DMS 273 (cell line): ENCODE measurements at regions not wholly inside any gene's neighbourhood (a gene's known extent, or its start where the extent isn't known, plus 50 kb on each side); places are given as distances from the start of the nearest gene placed in this dataset.
"Not testable (repeated sequence)": the region's sequence is repeated elsewhere in the genome, so short reads cannot be mapped to it uniquely, and the experiment has no call there.

Source experiments
- DNase-seq: peaks from one replicate; lab custom pipeline; 2025; ENCODE audit not compliant: unreplicated experiment; lab: John Stamatoyannopoulos, UW

DNA sequence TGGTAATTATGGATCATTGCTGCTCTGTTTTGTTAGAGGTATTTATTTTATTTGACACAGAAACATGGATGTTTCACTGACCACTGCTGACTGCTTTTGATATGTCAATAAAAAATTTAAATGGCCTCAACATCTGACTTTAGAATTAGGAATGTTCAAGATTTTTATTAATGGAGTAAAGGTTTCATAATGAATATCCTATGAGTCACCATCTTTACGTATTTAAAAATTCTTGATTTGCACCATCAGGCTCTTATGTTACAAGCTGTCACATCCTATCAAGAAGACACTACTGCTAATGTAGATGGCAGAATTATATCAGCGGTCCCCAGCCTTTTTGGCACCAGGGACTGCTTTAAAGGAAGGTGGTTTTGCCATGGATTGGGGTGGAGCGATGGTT, 578.7 kb upstream of the NRP1 start:
- DNase-seq = no peak

DNA sequence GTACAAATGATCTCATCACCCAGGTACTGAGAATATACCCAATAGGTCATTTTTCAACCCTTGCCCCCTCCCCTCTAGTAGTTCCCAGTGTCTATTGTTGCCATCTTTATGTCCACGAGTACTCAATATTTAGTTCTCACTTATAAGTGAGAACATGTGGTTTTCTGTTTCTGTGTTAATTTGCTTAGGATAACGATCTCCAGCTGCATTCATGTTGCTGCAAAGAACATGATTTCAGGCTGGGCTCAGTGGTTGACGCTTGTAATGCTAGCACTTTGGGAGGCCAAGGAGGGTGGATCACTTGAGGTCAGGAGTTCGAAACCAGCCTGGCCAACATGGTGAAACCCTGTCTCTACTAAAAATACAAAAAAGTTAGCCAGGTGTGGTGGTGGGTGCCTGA, 575.0 kb upstream of the NRP1 start:
- not testable (repeated sequence) for DNase-seq

DNA sequence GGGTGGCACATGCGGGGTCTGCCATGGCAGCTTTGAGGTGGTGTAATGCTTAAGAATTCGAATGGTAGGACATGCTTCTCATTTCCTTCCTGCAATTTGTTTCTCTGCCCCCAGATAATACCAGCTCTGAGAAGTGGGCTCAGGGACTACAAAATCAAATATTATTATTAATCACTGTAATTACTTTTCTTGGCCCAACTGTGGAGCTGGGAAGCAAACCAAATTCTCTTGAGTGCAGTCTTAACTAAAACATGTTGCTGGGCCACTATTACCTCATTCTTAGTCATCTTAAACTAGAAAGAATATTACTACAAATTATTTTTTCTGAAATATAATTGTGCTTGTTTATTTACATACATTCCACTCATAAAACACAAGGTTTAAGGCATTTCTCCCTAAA, 566.7 kb upstream of the NRP1 start:
- no peak for DNase-seq

DNA sequence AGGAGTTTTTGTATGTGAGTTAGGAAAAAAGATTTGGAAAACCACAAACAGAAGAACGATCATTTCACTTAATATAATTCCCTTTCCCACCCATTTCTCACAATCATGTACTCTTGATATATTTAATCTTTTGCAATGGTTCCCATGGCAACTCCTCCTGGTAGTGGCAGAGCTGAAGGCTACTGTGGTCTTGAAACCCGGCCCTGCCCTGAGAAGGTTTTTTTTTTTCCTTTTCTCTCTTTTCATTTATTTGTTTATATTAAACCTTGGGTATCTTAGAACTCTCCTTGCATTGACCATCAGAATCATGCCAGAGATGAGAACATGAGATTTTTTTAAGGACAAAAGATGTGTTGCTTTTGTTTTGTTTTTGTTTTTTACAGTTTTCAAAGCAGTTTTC, 566.1 kb upstream of the NRP1 start:
- DNase-seq = no peak

DNA sequence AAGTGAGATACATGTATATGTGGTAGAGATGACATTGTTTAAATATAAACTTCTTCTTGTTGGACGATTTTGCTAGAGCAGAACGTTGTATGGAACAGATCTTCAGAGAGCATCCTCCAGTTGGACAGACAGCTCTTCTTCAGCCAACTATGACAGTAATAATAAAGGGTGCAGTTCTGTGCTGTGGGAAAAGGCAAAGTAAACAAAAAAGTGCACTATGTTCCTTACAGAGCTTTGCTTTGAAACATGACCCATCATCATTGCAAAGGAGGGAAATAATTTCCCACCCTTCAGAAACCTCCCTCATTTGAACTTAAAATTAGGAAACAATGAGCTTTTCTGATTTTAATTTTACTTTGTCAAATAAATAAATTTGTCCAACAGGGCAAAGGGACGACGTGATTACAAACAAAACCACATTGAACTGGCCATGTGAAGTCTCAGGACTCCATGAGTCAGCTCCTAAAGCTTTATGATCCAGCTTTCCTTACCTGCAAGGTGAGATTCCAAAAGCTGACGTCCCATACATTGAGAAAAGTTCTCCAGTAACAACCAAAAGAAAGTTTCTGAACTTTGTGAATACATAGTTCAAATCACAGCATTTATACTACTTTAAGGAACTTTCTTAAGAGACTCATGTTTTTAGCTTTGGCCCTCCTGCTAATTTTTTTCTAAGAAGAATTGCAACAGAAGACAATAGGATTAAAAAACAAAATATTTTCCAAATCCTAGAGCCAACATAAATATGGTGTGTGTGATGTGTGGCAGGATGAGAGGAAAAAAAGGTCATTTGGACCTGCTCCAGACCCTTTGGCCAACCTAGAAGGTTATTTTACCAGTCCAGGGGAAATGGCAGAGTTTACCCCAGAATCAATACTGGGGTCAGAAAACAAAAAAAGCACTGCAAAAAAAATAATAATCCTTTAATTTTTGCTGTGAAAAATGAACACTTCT, 565.4 kb upstream of the NRP1 start:
- DNase-seq = no peak

DNA sequence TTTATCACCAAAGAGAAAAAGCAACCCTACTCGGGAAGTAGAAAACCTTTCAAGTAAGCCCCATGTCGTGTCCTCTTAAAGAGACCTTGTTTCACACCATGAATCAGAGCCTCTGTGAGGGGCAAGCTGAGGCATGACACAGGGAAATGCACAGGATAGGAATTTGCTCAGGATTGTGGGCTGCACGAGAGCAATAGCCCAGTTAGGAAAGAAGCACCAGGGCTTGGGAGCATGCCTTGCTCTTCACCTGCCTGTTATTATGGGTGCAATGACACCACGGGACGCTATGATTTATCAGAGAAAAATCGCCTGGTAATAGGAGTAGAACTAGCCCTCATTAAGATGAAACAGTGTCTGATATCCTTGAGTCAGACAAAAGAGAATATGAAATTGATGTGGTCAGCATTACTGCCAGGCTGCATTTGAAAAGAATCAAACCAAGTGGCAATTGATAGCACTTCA, 562.9 kb upstream of the NRP1 start:
- no peak for DNase-seq

DNA sequence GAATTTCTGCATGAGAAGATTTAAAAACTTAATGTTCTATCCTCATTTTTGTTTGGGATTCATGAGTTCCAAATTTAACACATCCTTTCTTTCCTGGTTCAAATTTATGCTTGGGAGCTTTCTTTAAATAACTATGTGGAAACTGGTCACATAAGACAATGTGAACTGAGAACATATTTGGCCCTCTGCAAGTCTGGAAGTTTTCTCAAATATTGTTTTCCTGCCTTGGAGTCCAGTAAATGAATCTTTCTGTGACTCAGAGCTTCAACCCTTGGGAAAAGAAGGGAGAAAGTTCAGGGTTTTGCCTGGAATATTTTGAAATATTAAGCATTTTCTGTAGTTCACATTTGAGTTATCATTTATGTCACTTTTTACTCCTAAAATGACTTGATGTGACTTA, 559.0 kb upstream of the NRP1 start:
- no peak for DNase-seq

DNA sequence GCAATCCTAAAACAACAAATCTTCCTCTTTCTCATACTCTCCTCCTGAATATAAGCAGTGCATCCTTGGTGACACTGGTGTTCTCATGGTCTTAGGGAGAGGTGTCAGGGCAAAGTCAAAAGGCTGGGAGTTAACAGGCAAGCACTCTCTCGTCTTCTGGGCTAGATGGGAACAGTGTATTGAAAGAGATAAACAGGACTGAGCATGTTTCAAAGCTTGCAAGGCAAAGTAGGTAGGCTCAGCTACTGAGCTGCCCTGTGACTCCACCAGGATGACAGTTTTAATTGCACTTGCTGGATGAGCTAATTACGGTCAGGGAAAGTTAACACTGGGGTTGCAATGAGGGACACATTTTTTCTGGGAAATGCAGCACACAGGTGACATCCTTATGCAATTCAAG, 554.9 kb upstream of the NRP1 start:
- no peak for DNase-seq

DNA sequence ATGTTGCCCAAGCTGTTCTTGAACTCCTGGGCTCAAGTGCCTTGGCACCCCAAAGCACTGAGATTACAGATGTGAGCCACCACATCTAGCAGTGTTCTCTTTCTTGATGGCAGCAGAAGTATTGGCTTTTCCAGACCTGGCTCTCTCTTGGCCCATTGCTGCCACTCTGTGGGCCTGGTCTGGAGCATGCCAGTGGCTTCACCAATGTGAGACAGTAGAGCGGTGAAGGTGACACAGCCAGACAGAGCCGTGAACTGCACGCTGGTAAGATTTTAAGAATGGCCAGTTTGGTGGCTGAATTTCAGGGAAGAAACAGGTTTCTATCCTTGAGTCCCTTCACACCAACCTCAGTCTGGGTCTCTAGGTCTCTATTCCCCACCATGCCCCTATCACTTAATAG, 552.7 kb upstream of the NRP1 start:
- DNase-seq = no peak

DNA sequence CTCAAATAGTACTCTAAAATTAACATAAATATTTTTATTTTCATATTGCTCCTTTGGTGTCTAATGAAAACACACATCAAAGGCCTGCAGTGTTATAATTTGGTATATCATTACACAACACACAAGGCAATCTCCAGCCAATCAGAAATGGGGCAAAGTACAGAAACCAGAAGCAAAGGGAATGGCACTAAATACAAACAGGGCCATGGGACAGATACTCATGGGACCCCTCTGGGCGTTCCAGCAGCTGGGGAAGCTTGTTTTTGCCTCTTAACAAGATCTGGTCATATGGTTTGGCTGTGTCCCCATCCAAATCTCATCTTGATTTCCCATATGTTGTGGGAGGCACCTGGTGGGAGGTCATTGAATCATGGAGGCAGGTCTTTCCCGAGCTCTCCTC, 551.8 kb upstream of the NRP1 start:
- peak; percentile 11 for DNase-seq

DNA sequence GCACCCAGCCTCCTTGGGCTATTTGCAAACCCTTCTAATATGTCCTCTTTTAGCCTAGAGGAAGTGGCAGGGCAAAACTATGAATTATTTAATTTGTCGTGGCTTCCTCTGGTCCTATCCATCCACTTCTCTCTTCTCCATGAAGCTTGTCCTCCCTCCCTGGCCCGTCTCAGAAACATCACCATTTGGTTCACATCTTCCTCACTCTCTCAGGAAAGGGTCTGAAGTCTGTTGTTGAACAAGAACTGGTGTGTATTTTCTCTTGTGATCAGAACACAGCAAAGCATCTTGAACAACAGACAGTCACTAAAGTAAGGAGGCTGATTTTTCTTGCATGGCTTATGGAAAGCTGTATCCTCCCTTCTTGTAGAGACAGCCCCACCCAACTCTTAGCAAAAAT, 550.1 kb upstream of the NRP1 start:
- DNase-seq = no peak

DNA sequence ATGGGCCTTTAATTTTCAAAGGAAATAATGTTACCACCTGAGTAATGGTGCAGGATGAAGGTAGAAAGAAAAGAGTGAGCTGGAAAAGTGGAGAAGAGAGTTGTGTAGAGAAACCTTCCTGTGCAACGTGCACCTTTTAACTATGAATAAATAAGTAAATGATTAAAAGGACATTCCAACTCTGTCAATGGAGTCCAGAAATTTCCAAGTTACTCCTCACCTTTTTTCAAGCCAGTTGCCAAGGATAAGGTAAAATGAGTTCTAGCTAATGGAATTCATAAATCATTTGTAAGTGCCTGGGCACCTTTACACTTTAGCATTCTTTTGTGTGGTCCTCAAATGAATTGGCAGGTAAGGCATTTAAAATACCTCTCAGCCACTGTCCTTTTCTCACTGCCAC, 549.4 kb upstream of the NRP1 start:
- no peak for DNase-seq

DNA sequence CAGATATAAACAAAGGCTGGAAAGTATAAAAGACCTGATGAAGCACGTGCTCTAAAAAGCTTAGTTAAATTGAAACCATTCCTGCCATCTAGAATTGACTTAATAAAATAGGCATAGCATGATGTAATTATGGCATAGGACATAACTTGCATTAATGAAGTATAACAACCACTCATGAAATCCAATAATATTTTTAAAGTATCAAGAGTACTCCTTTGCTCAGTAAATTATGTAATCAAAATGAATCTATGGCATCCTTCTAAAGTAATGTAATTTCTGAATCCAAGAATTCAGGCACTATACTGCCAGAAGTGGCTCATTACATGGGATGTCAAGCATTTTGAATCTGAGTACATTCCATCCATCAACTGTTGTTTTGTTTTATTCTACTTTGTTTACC, 548.5 kb upstream of the NRP1 start:
- no peak for DNase-seq

DNA sequence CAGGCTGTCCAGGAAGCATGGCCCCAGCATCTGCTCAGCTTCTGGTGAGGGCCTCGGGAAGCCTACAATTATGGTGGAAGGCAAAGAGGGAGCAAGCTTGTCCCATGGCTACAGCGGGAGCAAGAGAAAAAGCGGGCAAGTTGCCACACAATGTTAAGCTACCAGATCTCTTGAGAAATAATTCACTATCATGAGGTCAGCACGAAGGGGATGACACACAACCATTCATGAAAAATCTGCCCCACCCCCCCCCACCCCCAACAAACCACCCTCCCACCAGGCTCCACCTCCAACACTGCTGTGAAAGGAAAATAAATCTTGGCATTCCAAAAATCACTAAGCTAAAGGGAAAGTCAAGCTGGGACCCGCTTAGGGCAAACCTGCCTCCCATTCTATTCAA, 545.8 kb upstream of the NRP1 start:
- DNase-seq = no peak

DNA sequence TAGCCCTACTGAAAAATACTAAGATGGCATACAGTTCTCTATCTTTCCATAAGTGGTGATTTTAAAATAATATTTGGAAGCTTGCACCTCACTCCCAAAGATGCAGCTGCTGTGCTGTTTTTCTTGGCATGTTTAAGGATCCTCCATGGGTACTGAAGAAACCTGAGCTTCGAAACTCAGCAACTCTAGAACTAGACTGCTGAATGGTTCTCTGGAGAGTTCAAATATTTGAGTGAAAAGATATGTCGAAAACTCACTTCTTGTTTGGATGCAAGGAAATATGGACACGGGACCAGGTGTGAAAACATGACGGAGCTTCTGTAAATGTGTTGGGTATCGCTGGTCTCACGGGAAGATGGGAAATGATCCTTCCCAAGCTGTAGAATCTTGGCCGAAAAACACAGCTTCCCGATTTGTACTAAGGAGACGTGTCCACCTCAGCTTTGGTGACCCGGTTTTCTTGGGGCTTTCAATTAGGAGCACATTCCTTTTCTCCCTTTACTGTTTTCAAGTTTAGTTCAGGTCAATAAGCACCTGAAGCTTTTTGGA, 543.8 kb upstream of the NRP1 start:
- DNase-seq = no peak

DNA sequence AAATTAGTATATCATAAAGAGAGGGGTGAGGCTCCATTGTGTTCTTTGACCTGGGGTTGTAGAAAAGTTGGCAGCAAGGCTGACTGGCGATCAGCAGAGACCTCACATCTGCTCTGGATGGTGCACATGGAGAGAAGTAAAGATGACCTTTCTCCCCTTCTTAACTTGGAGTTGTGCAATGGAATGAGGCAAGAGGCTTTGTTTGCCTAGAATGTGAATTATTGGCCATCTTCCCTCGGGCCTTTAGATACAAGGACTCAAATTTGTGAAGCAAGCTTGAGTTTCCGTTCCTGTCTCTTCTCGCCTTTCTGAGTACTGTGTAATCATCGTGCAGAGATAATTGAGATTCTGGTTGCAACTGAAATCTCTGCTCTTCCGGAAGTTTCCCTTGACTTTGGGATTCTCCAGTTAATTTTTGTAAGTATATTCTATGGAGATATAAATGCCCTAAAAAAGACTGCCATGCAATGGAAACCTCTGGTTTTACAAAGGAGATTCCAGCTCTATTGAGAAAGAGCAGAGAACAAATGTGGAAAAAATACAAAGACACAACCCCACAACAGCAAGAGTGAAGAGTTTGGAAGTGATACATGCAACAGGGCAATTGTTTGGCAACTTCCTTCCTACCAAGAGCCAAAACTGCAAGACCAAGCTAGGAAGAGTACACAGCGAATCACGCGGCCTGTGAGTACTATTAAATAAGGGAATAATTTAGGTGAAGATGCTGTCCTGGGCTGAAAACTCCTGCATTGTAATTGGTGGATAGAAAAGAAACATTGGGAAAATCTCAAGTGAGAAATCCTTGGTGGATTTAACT, 542.3 kb upstream of the NRP1 start:
- DNase-seq = no peak

DNA sequence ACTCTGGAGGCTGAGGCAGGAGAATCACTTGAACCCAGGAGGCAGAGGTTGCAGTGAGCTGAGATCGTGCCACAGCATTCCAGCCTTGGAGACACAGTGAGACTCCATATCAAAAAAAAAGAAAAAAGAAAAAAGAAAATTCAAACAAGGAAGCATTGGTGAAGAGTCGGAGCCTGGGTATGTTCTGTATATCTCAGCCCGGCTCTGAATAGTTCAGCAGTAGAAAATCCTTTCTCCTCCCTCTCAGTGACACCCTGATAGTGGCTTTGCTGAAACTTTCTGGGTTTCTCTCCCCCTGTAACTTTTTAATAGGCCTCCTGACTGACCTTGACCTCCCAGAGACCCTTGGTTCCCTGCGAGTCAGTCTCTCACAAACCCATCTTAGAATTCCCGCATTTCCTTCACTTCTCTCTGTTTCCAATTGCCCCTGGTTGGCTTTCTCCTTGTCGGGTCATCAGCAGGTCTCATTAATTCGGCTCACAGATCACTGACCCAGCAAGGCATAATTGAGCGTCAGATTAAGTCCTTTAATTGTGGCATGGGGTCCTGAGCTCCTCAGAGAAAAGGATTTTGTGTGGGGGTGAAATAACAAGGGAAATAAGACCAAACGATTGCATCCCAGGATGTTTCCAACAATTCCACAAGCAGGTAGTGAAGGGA, 541.6 kb upstream of the NRP1 start:
- DNase-seq = no peak

DNA sequence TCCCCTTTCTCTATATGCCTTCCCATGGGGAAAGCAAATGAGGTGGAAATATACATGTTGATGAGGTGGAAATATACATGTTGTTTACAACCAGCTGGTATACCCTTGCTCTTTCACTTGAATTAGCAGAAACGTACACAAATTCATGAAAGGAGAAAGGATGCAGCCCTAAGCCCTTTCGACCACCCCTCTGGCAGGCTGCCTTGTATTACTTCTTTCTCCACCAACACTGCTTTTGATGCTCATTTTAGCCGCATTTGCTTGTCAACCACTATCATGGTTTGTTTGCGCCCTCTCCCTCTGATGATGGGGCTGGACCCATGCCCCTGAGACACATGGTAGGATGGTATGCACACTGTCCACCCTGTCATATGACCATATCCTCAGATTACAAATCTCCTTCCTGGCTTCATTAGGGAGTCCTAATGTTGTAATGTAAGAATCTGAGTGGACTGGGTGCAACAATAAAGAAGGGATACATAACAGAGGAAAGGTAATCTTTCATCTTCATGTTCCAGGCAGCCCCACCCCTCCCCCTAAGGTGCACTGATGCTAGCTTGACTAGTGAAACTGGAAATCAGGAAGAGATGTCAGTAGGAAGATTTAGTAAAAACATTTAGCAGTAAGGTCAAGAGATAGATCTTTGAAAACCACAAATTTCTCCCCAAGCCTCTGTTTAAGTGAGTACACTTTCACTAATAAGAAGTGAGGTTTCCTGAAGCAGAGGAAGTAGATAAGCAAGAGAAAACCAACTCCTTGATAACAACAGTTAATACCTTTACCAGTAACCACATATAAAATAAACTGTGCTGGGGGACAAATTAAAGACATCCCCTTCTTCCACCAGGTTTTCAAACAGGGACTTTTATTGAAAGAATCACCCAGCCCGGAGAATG, 536.8 kb upstream of the NRP1 start:
- no peak for DNase-seq

DNA sequence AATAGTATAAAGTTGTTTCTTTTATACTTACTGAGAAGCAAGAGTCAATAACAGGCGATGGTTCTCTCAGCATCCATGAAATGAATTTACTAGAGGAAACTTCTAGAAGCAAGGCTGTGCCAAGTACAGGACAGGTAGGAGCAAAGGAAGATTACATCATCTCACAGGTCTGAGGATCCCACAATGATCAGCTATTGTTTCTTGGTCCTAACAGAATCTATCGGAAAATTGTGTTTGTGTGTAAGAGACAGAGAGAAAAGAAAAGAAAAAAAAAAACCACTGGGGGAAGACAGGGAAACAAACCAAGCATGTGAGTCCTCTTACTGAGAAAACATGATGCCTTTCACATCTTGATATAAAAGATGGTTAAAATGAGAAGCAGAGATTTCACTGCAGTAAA, 535.0 kb upstream of the NRP1 start:
- no peak for DNase-seq

DNA sequence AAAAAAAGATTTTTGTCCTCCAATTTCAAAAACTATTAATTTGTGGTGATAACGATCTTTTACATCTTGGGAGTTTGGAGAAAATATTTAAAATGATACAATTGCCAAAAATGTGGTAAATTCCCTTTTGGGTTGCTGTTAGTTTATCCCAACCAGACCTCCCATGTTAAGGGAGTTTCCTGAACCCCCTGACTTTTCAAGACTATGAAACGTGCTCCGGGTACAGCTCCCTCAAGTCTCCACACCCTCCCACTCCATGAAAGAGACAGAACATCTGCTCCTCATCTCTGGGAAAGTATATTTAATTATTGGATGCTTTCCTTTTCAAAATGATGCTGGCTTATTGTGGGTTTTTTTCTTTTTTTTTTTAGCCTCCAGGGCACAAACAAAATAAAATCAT, 534.6 kb upstream of the NRP1 start:
- no peak for DNase-seq
